SJSA1 (cell line): ENCODE measurements at regions not wholly inside any gene's neighbourhood (a gene's known extent, or its start where the extent isn't known, plus 50 kb on each side); places are given as distances from the start of the nearest gene placed in this dataset.
"Not testable (repeated sequence)": the region's sequence is repeated elsewhere in the genome, so short reads cannot be mapped to it uniquely, and the experiment has no call there.

Experiments used
- DNase-seq, 2 experiments: peaks; one replicate each; pipeline ENCODE4 v3.0.0-alpha.2; 2015 to 2020; ENCODE audit warnings: low spot score in 2 of 2, low read depth in 1 of 2
- H3K27ac ChIP-seq: fragments of 250-450 bp; sonication (Bioruptor Pico); 2 replicates; pipeline ENCODE4 v1.5.1; 2020; ENCODE audit warnings: mild to moderate bottlenecking, moderate library complexity
- H3K27me3 ChIP-seq: fragments of 250-450 bp; sonication (Bioruptor Pico); replicated peaks from 2 replicates; pipeline ENCODE4 v1.5.1; 2020; ENCODE audit warnings: mild to moderate bottlenecking, moderate library complexity
- H3K36me3 ChIP-seq: fragments of 250-450 bp; sonication (Bioruptor Pico); 2 replicates; pipeline ENCODE4 v1.5.1; 2020; ENCODE audit warnings: mild to moderate bottlenecking
- H3K4me1 ChIP-seq: fragments of 250-450 bp; sonication (Bioruptor Pico); replicated peaks from 2 replicates; pipeline ENCODE4 v1.6.1; 2021; ENCODE audit warnings: mild to moderate bottlenecking
- H3K4me3 ChIP-seq: fragments of 250-450 bp; sonication (Bioruptor Pico); 2 replicates; pipeline ENCODE4 v1.5.1; 2020; ENCODE audit warnings: mild to moderate bottlenecking
- H3K9me3 ChIP-seq: fragments of 250-450 bp; sonication (Bioruptor Pico); replicated peaks from 2 replicates; pipeline ENCODE4 v1.5.1; 2020; ENCODE audit warnings: mild to moderate bottlenecking

DNA sequence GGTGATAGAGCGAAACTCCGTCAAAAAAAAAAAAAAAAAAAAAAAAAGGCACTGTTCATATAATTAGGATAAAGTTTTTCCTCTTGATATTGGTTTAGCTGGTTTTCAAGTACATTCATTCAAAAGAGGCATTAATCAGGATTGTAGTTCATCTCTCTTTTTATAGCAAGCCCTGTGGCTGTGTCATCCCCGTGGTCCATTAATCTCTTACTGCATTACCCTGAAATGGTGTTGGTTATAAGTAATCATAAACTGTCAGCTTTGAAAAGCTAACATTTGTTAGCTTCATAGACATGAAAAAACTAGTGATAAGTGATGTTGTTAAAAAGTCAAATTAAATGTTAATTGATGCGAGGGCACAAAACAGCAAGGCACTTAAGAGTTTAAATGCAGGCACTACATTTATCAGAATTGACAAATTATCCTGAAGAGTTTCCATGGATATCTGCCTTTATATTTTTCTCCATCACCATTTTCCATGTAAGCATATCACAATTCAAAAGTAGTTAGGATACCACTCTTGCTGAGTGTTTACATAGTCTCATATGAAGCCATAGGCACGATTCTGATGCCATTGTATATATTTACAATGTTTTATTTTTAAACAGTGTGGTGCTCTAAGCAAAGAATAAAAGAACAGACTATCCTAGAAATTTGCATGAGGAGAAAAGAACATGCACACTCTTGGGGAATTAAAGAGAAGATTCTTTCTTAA lies 193.1 kb downstream of the OTOL1 start:
- Histone ChIP-seq H3K36me3 (no peaks in the 10 kb centered on the region), H3K27ac (no peak overlapping the region), H3K4me1 (no peaks in the 10 kb centered on the region), H3K27me3 (no peaks in the 10 kb centered on the region), H3K4me3 (no peak overlapping the region), H3K9me3 (no peaks in the 10 kb centered on the region)
- no peak for DNase-seq

DNA sequence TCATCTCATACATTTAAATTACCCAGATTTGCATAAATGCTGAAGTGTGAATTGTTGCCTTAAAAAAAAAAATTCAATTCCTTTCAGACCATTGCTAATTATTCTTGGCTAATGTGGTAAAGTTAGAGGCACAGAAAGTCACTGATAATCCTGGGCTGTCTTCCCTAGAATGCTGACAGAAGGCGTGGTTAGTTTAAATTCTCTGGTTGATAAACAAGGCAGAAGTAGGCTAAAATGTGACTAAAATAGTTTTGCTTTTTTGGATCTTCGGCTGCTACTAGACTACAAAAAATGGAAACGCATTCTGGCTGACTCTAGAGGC lies 193.7 kb downstream of the OTOL1 start:
- Histone ChIP-seq H3K4me3 (no peak overlapping the region), H3K27me3 (no peaks in the 10 kb centered on the region), H3K4me1 (no peaks in the 10 kb centered on the region), H3K27ac (no peak overlapping the region), H3K36me3 (no peaks in the 10 kb centered on the region), H3K9me3 (no peaks in the 10 kb centered on the region)
- DNase-seq, result no peak

DNA sequence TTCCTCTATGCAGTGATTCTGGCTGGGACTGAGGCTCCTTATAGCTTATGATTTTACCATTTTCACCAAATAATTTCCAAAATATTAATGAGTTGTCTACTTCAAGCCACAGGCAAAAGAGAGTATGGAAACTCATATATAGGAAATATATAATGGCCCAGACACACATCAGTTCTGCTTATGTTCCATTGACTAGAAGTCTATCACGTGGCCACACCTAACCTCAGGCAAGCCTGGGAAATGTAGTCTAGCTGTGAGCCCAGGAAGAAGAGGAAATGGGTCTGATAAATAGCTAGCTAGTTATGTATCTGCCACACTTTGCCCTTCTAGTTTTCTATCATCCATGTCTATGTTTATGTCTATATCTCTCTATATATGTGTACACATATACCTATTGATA lies 195.1 kb downstream of the OTOL1 start:
- Histone ChIP-seq H3K4me3 (no peak overlapping the region), H3K4me1 (no peaks in the 10 kb centered on the region), H3K9me3 (no peaks in the 10 kb centered on the region), H3K27ac (no peak overlapping the region), H3K27me3 (no peaks in the 10 kb centered on the region), H3K36me3 (no peaks in the 10 kb centered on the region)
- no peak for DNase-seq

DNA sequence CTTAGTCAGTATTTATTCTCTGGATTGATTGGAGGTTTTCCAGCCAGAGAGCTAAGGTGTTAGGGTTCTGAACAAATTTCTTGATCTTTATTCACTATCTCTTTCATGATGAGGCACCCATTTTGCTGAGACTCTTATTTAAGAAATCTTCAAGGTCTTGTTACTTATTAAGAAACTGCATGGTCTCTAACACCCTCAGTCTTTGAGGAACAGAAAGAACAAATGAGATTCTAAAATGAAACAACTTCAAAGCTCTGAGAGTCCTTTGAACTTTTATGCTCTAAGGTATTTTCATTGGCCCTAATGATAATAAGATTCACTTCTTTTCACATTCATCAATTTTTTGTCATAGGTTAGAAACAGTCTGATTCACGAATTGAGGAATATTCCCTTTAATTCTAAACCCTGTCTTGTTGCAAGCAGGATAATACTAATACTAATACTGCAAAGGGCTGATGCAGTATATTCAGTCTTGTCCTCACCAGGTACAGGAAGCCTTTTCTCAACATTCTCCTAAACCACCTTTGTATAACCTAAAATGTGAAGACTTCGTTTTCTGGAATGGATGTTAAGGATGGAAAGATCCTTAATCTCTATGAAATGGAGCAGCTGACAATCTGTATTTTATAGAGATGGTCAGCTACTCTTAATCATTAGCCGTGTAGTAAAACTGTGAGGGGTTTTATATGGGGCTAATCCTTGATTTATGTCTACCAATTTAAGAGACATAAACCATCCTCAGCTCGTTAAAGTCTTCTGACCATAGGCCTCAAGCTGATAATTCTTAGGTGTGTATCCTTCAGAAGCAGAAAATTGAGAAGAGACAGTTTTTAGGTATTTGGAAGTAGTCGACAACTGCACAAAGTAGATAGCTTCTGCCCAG lies 198.3 kb downstream of the OTOL1 start:
- no peak overlapping the region for H3K4me3 ChIP-seq
- DNase-seq, result no peak

GRCh38 chr3:161695811-161696210 lies 199.2 kb downstream of the OTOL1 start:
- Histone ChIP-seq H3K9me3 (no peaks in the 10 kb centered on the region), H3K4me3 (no peak overlapping the region), H3K27ac (no peak overlapping the region), H3K4me1 (no peaks in the 10 kb centered on the region), H3K27me3 (no peaks in the 10 kb centered on the region), H3K36me3 (no peaks in the 10 kb centered on the region)
- no peak for DNase-seq

More for the DNA sequence above, 198.3 kb downstream of the OTOL1 start:
- Histone ChIP-seq H3K27ac (no peak overlapping the region), H3K9me3 (no peaks in the 10 kb centered on the region), H3K27me3 (no peaks in the 10 kb centered on the region), H3K36me3 (no peaks in the 10 kb centered on the region), H3K4me1 (no peaks in the 10 kb centered on the region)

GRCh38 chr3:161700998-161701397 lies 204.4 kb downstream of the OTOL1 start:
- Histone ChIP-seq H3K36me3 (no peaks in the 10 kb centered on the region), H3K27me3 (no peaks in the 10 kb centered on the region), H3K4me3 (no peak overlapping the region), H3K4me1 (no peaks in the 10 kb centered on the region), H3K9me3 (no peaks in the 10 kb centered on the region), H3K27ac (no peak overlapping the region)
- DNase-seq, result no peak

GRCh38 chr3:161707253-161707652 lies 210.6 kb downstream of the OTOL1 start:
- H3K27ac ChIP-seq, H3K27me3 ChIP-seq, H3K4me3 ChIP-seq, H3K4me1 ChIP-seq, DNase-seq, H3K36me3 ChIP-seq, H3K9me3 ChIP-seq: not testable (repeated sequence)

GRCh38 chr3:161713731-161714130 lies 217.1 kb downstream of the OTOL1 start:
- Histone ChIP-seq H3K27ac (no peak overlapping the region), H3K4me3 (no peak overlapping the region), H3K27me3 (no peaks in the 10 kb centered on the region), H3K36me3 (no peaks in the 10 kb centered on the region), H3K9me3 (no peaks in the 10 kb centered on the region), H3K4me1 (no peaks in the 10 kb centered on the region)
- DNase-seq, result no peak

DNA sequence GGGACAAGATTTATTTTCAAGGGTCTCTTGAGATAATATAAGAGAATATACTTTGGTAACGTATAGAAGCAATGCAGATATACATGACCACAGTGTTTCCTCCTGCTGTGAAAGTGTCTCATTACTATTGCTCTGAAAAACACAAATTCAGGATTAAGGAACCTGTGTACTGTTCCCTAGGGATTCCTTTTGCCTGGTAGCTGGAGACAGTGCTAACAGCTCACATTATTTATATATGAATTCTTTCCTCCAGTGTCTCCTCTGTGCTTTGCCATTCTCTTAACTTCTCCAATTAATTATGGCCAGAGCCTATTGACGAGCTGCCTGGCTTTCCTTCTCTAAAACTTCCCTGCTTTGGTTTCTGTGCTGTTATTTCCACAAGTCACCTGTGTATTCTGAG lies 235.4 kb downstream of the OTOL1 start:
- H3K9me3 ChIP-seq, result no peaks in the 10 kb centered on the region
- H3K27ac ChIP-seq, result no peak overlapping the region
- H3K4me3 ChIP-seq, result no peak overlapping the region
- no peak for DNase-seq
- no peaks in the 10 kb centered on the region for H3K36me3 ChIP-seq
- H3K27me3 ChIP-seq, result no peaks in the 10 kb centered on the region
- H3K4me1 ChIP-seq, result no peaks in the 10 kb centered on the region

DNA sequence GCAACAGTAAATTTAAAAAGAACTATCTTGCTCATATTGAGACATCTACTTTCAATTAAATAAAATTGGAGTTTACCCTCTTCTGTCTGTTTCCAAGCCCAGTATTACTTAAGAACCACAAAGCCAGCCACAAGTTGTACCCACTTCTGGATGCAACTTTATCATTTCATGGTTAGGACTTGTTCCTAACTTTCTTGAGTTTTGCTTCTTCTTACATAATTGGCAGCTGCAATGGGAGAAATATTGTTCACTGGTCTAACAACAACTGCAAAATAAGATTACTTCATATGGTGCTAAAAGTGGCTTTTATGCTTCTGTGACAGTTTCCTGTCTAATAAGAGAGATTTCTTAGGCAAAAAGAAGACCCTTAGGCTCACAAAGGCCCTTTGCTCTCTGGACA lies 240.6 kb downstream of the OTOL1 start:
- Histone ChIP-seq H3K4me1 (no peaks in the 10 kb centered on the region), H3K9me3 (no peaks in the 10 kb centered on the region), H3K27ac (no peak overlapping the region), H3K4me3 (no peak overlapping the region), H3K36me3 (no peaks in the 10 kb centered on the region), H3K27me3 (no peaks in the 10 kb centered on the region)
- no peak for DNase-seq

- no peaks in the 10 kb centered on the region for H3K4me1 ChIP-seq
- no peak overlapping the region for H3K27ac ChIP-seq
- no peak overlapping the region for H3K4me3 ChIP-seq
- no peaks in the 10 kb centered on the region for H3K36me3 ChIP-seq
- H3K9me3 ChIP-seq, result no peaks in the 10 kb centered on the region
- DNase-seq, result no peak
- H3K27me3 ChIP-seq, result no peaks in the 10 kb centered on the region
Observed at GRCh38 chr3:161740421-161740820, 243.8 kb downstream of the OTOL1 start.

- DNase-seq, result no peak
- H3K4me1 ChIP-seq, result no peaks in the 10 kb centered on the region
- H3K4me3 ChIP-seq, result no peak overlapping the region
- no peak overlapping the region for H3K27ac ChIP-seq
- H3K27me3 ChIP-seq, result no peaks in the 10 kb centered on the region
- H3K36me3 ChIP-seq, result no peaks in the 10 kb centered on the region
- H3K9me3 ChIP-seq, result no peaks in the 10 kb centered on the region
Observed at GRCh38 chr3:161744366-161744765, 247.8 kb downstream of the OTOL1 start.

GRCh38 chr3:161745741-161746140 lies 249.1 kb downstream of the OTOL1 start:
- no peak for DNase-seq
- Histone ChIP-seq H3K4me1 (no peaks in the 10 kb centered on the region), H3K9me3 (no peaks in the 10 kb centered on the region), H3K36me3 (no peaks in the 10 kb centered on the region), H3K27ac (no peak overlapping the region), H3K4me3 (no peak overlapping the region), H3K27me3 (no peaks in the 10 kb centered on the region)

- Histone ChIP-seq H3K4me3 (no peak overlapping the region), H3K27ac (no peak overlapping the region), H3K27me3 (no peaks in the 10 kb centered on the region), H3K36me3 (no peaks in the 10 kb centered on the region), H3K4me1 (no peaks in the 10 kb centered on the region), H3K9me3 (no peaks in the 10 kb centered on the region)
- DNase-seq, result no peak
Observed at GRCh38 chr3:161748049-161748448, 251.4 kb downstream of the OTOL1 start.
